Coronary artery (tissue), 2 donors: ENCODE measurements at regions not wholly inside any gene's neighbourhood (a gene's known extent, or its start where the extent isn't known, plus 50 kb on each side); places are given as distances from the start of the nearest gene placed in this dataset.

Experiments
- DNase-seq: peaks from one replicate; pipeline ENCODE4 v3.0.0-alpha.2; 2017; ENCODE audit warnings: low spot score
- H3K27ac ChIP-seq, 2 donors: fragments of 200-600 bp; sonication (generic); one replicate each; pipeline ENCODE4 v1.5.1; 2016 to 2019
- H3K4me3 ChIP-seq: fragments of 200-600 bp; sonication (generic); 2 replicates; pipeline ENCODE4 v1.5.1; 2016; ENCODE audit warnings: mild to moderate bottlenecking, moderate library complexity
- TF ChIP-seq, protein P1 (sequence below): fragments of 200-600 bp; sonication (generic); IDR thresholded peaks from one replicate; pipeline ENCODE4 v1.5.1; 2019; ENCODE audit warnings: antibody characterized with exemption

DNA sequence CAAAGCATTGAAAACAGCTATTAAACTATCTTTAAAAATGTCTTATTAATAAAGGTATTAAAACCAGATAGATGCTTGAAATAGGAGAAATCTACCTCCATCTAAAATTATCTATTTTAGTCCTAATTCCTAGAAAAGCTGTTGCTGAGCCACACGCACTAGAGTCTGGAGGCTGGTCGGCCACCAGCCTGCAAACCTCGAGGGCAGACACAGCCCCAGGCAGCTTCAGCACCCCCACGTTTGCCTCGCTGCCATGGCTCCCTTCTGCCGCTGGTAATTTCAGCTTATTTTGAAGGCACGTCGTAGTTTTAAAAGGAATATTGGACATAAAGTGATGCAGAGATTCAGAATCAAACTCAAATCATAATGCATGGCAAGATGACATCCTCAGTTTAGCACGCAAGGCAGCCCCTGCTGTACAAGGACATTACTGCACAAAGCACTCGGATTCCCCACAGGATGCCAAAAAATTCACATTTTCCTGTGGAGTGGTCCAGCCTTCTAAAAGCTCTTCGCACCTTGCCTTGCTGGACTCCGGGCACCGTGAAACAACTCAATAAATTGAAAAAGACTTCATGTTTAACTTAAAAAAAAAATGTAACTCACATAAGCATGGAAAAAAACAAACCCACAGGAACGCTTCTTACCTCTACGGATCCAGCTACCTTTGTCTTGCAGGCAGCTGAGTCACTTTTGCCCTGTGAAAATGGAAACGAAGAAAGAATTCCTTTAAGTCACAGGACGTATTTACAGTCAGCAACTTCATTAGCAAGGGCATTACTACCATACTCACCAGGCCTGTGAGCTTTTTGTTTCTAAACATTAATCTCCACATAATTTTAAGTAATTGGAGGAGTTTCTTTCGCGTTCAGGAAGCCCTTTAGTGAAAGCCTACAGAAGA is 143.4 kb upstream of the RPS6KA2 start:
- TF ChIP-seq, protein P1, sequence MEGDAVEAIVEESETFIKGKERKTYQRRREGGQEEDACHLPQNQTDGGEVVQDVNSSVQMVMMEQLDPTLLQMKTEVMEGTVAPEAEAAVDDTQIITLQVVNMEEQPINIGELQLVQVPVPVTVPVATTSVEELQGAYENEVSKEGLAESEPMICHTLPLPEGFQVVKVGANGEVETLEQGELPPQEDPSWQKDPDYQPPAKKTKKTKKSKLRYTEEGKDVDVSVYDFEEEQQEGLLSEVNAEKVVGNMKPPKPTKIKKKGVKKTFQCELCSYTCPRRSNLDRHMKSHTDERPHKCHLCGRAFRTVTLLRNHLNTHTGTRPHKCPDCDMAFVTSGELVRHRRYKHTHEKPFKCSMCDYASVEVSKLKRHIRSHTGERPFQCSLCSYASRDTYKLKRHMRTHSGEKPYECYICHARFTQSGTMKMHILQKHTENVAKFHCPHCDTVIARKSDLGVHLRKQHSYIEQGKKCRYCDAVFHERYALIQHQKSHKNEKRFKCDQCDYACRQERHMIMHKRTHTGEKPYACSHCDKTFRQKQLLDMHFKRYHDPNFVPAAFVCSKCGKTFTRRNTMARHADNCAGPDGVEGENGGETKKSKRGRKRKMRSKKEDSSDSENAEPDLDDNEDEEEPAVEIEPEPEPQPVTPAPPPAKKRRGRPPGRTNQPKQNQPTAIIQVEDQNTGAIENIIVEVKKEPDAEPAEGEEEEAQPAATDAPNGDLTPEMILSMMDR = no peak

DNA sequence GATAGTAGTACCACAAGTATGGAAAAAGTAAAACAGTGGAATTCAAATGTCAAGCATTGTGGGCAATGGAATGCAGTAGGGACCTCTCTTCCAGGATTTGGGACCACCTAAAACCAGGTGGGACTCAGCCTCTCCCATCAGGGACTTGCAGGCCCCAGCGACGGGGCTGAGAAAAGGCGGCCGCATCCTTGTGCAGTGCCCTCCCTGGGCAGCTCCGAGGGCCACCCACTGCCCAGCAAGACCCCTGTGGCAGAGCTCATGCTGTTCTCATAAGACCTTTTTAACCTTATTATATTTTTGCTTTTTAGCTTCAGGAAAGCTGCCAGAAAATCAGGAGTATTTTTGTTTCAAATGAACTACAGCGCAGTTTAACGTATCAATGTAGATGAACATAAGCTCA is 142.6 kb upstream of the RPS6KA2 start:
- no peak overlapping the region for H3K27ac ChIP-seq
- no peak for DNase-seq
- H3K4me3 ChIP-seq = no peak overlapping the region
- TF ChIP-seq, protein P1 = no peak

More for the DNA sequence above, 143.4 kb upstream of the RPS6KA2 start:
- no peak for DNase-seq
- Histone ChIP-seq H3K27ac (no peak overlapping the region), H3K4me3 (no peak overlapping the region)

DNA sequence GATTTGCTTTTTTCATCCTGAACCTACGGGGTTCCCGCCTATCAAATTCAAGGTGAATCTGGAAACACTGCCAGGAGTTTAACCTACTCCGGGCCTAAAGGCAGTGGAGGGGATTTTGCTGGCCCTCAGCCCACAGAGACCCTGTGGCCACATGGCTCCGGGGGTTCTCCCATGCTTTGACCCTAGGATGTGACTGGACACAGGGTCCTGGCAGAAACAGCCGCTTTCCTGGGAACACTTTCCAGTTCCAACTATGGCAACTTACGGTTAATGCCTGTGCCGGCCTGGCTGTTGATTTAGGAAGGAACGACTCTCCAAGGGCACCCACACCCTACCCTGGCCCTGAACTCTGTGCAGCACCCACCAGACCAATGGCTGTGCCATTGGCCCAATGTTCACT is 141.7 kb upstream of the RPS6KA2 start:
- Histone ChIP-seq H3K4me3 (no peak overlapping the region), H3K27ac (no peak overlapping the region)
- no peak for DNase-seq
- TF ChIP-seq, protein P1 = no peak

DNA sequence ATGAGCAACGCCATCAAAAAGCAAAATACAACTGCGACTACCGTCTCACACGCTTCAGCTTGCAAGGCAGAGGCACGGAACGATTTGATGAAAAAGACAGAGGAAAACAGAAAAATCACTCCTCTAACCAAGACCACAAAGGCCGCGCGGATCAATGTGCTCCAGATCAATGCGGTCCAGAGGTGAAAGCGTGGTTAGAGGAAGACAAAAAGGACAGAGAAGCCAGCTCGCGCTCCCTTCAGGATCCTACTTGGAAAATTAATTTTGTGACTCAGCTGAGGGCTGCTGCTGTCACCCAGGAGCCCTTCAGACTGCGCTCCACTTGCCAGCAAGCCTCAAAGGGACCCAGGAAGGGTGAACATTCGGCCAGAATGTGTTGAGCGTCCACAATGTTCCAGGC is 140.2 kb upstream of the RPS6KA2 start:
- no peak overlapping the region for H3K4me3 ChIP-seq
- no peak overlapping the region for H3K27ac ChIP-seq
- TF ChIP-seq, protein P1 = no peak
- no peak for DNase-seq

DNA sequence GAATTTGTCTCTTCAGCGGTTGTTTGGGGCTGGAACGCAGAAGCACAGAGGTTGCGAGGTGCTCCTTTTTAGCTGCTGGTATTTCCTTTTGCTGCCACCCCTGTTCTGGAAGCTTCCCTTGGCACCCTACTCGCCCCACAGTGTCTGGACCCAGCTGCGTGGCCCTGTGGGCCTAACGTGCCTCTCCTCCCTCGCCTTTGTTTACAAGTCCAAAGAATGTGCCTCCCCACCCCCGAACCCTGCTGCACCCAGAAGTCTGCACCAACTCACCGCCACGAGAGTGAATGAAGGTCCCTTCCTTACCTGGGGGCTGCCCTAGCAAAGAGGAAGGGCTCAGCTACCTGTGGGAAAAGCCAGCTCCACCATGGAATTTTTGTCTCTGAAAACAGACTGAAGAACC is 139.7 kb upstream of the RPS6KA2 start:
- DNase-seq = no peak
- H3K27ac ChIP-seq = no peak overlapping the region
- TF ChIP-seq, protein P1 = no peak
- H3K4me3 ChIP-seq = no peak overlapping the region

DNA sequence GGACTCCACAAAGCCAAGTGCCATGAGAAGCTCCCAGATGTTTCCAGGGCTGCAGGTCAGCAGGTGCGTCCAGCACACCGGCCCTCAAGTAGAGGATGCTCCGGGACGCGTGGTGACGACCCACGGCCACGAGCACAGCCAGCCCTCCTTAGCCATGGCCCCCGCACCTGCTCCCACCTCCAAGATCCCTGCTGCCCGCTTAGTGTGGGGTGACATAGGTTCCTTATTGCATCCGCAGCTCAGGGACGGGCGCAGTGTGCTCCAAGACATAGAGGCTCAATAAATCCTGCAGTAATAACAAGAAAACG is 138.1 kb upstream of the RPS6KA2 start:
- TF ChIP-seq, protein P1 = no peak
- no peak for DNase-seq

More for the DNA sequence above, 138.1 kb upstream of the RPS6KA2 start:
- no peak overlapping the region for H3K4me3 ChIP-seq
- H3K27ac ChIP-seq = no peak overlapping the region
